K562 (cell line): ENCODE measurements at regions not wholly inside any gene's neighbourhood (a gene's known extent, or its start where the extent isn't known, plus 50 kb on each side); places are given as distances from the start of the nearest gene placed in this dataset.
A peak's percentile ranks its signal among the peaks of the same experiment; 100 is the strongest.

Experiments used
- ATAC-seq: fragments of 200-7000 bp; cut with Tn5 transposase; 3 replicates; pipeline ENCODE4 v1.9.1; 2020; ENCODE audit warnings: moderate library complexity
- BruUV-seq: library from RNA; stranded (reverse); fragments of 400-500 nt; replicated peaks from 2 replicates; lab custom pipeline; 2021; lab: Mats Ljungman, UMichigan
- CTCF ChIA-PET: fragments of 300-600 bp; formaldehyde crosslinking; extraction: SDS; loops from one replicate; lab custom pipeline; 2021; ENCODE audit warnings: low intra/inter-chr PET ratio; lab: Yijun Ruan, JAX
- POLR2A ChIA-PET: fragments of 300-600, 350-650 bp; sonication (Branson Sonifier 250); formaldehyde crosslinking; extraction: SDS; loops from one replicate; lab custom pipeline; 2021; ENCODE audit warnings: antibody characterized with exemption, inconsistent platforms; lab: Yijun Ruan, JAX
- DNase-seq, 4 experiments: peaks; one replicate each; pipeline versions ENCODE4 v3.0.0 to v3.0.0-alpha.2; 2011 to 2018; ENCODE audit warnings: low spot score in 3 of 4, mixed read lengths in 3 of 4; ENCODE audit errors: extremely low read depth in 1 of 4
- FAIRE-seq: peaks from 2 replicates; lab custom pipeline; 2011; peaks lifted over from hg19 to GRCh38; lab: Jason Lieb, UNC
- H2AFZ ChIP-seq: 2 replicates; pipeline ENCODE4 v1.6.0; 2011; ENCODE audit warnings: low read depth, low read length, control low read depth, inconsistent platforms
- H3K27ac ChIP-seq: fragments of 200-600 bp; 3 replicates; pipeline ENCODE4 v1.8.0; 2011; ENCODE audit warnings: low read depth, mild to moderate bottlenecking, control low read depth, inconsistent platforms, low read length, moderate library complexity, mixed read lengths; ENCODE audit errors: extremely low read depth
- H3K27me3 ChIP-seq, 2 experiments: fragments of 300-600 bp in 1 of 2; 2 replicates in 1 of 2; 3 replicates in 1 of 2; pipeline versions ENCODE4 v1.6.0 to v1.8.0; 2011; ENCODE audit warnings: inconsistent platforms in 2 of 2, low read length in 2 of 2, mild to moderate bottlenecking in 1 of 2, mixed read lengths in 1 of 2, moderate library complexity in 1 of 2; ENCODE audit not compliant: control insufficient read depth in 2 of 2, insufficient read depth in 2 of 2
- H3K36me3 ChIP-seq: fragments of 300-600 bp; 3 replicates; pipeline ENCODE4 v1.8.0; 2011; ENCODE audit warnings: mild to moderate bottlenecking, low read length, inconsistent platforms; ENCODE audit not compliant: control insufficient read depth, insufficient read depth
- H3K4me1 ChIP-seq, 2 experiments: fragments of 200-600 bp in 1 of 2; replicated peaks in 1 of 2; 2 replicates in 1 of 2; 3 replicates in 1 of 2; pipeline versions ENCODE4 v1.5.1 to v1.8.0; 2011; ENCODE audit warnings: inconsistent platforms in 2 of 2, low read length in 2 of 2, mild to moderate bottlenecking in 1 of 2, mixed read lengths in 1 of 2, moderate library complexity in 1 of 2; ENCODE audit not compliant: control insufficient read depth in 2 of 2, insufficient read depth in 2 of 2
- H3K4me2 ChIP-seq: 2 replicates; pipeline ENCODE4 v1.6.1; 2011; ENCODE audit warnings: low read length, control low read depth, inconsistent platforms, mixed read lengths; ENCODE audit not compliant: insufficient read depth
- H3K4me3 ChIP-seq: fragments of 200-600 bp; sonication (generic), shearing (Covaris generic); 2 replicates; pipeline ENCODE4 v1.5.1; 2016; ENCODE audit warnings: control low read depth, inconsistent platforms
- H3K79me2 ChIP-seq: fragments of 200-600 bp; 3 replicates; pipeline ENCODE4 v1.8.0; 2011; ENCODE audit warnings: low read length, inconsistent platforms; ENCODE audit not compliant: control insufficient read depth, insufficient read depth
- H3K9ac ChIP-seq, 2 experiments: 2 replicates each; pipeline versions ENCODE4 v1.6.0 to v1.6.1; 2011; ENCODE audit warnings: low read depth in 2 of 2, low read length in 2 of 2, control low read depth in 1 of 2, inconsistent platforms in 1 of 2, mild to moderate bottlenecking in 1 of 2, mixed read lengths in 1 of 2; ENCODE audit not compliant: insufficient read depth in 1 of 2
- H3K9me1 ChIP-seq: one replicate; pipeline ENCODE4 v1.6.0; 2011; ENCODE audit warnings: inconsistent platforms, mild to moderate bottlenecking, low read length, moderate library complexity; ENCODE audit not compliant: control insufficient read depth, insufficient read depth
- H3K9me3 ChIP-seq: replicated peaks from 2 replicates; pipeline ENCODE4 v1.5.1; 2011; ENCODE audit warnings: low read depth, low read length, inconsistent platforms; ENCODE audit not compliant: control insufficient read depth, insufficient read depth
- H4K20me1 ChIP-seq: replicated peaks from 2 replicates; pipeline ENCODE4 v1.6.1; 2011; ENCODE audit warnings: low read length, inconsistent platforms, mixed read lengths; ENCODE audit not compliant: control insufficient read depth, insufficient read depth
- CEBPB ChIP-seq: fragments of 450-650 bp; IDR thresholded peaks from 2 replicates; pipeline ENCODE4 v1.6.1; 2016; ENCODE audit warnings: missing genetic modification characterization, missing compliant biosample characterization
- CEBPG ChIP-seq, 3 experiments: fragments of 200-800 bp in 1 of 3; sonication (Bioruptor generic) in 1 of 3; sonication (generic) in 1 of 3; formaldehyde crosslinking in 1 of 3; IDR thresholded peaks in 2 of 3; conservative IDR thresholded peaks in 1 of 3; 2 replicates each; pipeline versions ENCODE4 v1.6.1 to v1.8.0; 2016 to 2022; ENCODE audit warnings: missing compliant biosample characterization in 2 of 3, missing genetic modification characterization in 2 of 3, mild to moderate bottlenecking in 1 of 3, missing genetic modification reagents in 1 of 3
- HDAC1 ChIP-seq, 2 experiments: fragments of 450-650 bp; IDR thresholded peaks; 2 replicates each; pipeline ENCODE4 v1.6.1; 2016 to 2017; ENCODE audit warnings: inconsistent platforms in 1 of 2, mild to moderate bottlenecking in 1 of 2, moderate library complexity in 1 of 2
- KLF13 ChIP-seq: fragments of 450-650 bp; IDR thresholded peaks from 2 replicates; pipeline ENCODE4 v1.6.1; 2016; ENCODE audit warnings: missing genetic modification characterization, low read depth, mild to moderate bottlenecking, missing compliant biosample characterization, moderate library complexity, borderline replicate concordance
- PHB ChIP-seq: fragments of 250-450 bp; sonication (Bioruptor Pico); IDR thresholded peaks from 2 replicates; pipeline ENCODE4 v1.5.0; 2021
- PPARD ChIP-seq: fragments of 250-450 bp; sonication (Bioruptor Pico); IDR thresholded peaks from 2 replicates; pipeline ENCODE4 v1.8.0; 2022; ENCODE audit warnings: inconsistent platforms, mild to moderate bottlenecking, moderate library complexity
- PTTG1 ChIP-seq: fragments of 450-650 bp; IDR thresholded peaks from 2 replicates; pipeline ENCODE4 v1.6.1; 2016; ENCODE audit warnings: low read depth, mild to moderate bottlenecking, missing genetic modification characterization, missing compliant biosample characterization
- RAD51 ChIP-seq: fragments of 450-650 bp; IDR thresholded peaks from 2 replicates; pipeline ENCODE4 v1.7.1; 2016; ENCODE audit warnings: low read depth, mild to moderate bottlenecking, borderline replicate concordance
- SIRT6 ChIP-seq: IDR thresholded peaks from one replicate; pipeline ENCODE4 v1.6.1; 2012; ENCODE audit warnings: low read depth, mild to moderate bottlenecking, control low read depth, inconsistent platforms, low read length, moderate library complexity
- TAF15 ChIP-seq: fragments of 200-400 bp; formaldehyde crosslinking; IDR thresholded peaks from 2 replicates; pipeline ENCODE4 v1.6.1; 2017; ENCODE audit warnings: mild to moderate bottlenecking, low read depth, low read length, moderate library complexity
- WGBS: fragments of 100-300 bp; shearing (Covaris generic); methylation state at CpG from one replicate; pipeline ENCODE4 v1.1.6; 2016; ENCODE audit warnings: low coverage, mixed read lengths; ENCODE audit not compliant: insufficient coverage; ENCODE audit errors: missing lambda C conversion rate; 5-methylcytosine and 5-hydroxymethylcytosine counted together
- in situ Hi-C: fragments of 300-500 bp; cut with MboI; formaldehyde crosslinking; loops from 4 replicates; pipeline ENCODE4 v1.15.0; 2018; ENCODE audit warnings: inconsistent platforms, mixed read lengths
- intact Hi-C: fragments of 100-400 bp; cut with micrococcal nuclease; formaldehyde crosslinking; loops from 2 replicates; pipeline ENCODE4 v1.14.2; 2022
- TF ChIP-seq, protein P1 (sequence below): fragments of 450-650 bp; IDR thresholded peaks from 2 replicates; pipeline ENCODE4 v1.7.1; 2018; ENCODE audit warnings: mild to moderate bottlenecking, low read depth; ENCODE audit not compliant: partially characterized antibody

DNA sequence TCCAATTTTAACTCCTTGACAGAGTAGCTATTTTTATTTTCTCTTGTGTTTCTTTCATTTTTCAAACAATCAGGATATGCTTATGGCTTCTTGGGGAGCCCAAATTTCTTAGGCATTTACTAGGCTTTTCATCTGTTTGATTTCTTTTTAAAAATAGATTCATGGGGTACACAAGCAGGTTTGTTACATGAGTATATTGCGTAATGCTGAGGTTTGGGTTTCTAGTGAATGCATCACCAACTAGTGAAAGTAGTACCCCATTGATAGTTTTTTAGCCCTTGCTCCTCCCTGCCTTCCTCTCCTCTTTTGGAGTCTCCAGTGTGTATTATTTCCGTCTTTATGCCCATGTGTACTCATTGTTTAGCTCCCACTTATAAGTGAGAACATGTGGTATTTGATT is 190.7 kb downstream of the CENPF start:
- 5% methylated on average over 2 of the region's 2 CpGs for WGBS
- CTCF ChIA-PET, result no interaction called here
- no peak overlapping the region for H3K4me2 ChIP-seq

DNA sequence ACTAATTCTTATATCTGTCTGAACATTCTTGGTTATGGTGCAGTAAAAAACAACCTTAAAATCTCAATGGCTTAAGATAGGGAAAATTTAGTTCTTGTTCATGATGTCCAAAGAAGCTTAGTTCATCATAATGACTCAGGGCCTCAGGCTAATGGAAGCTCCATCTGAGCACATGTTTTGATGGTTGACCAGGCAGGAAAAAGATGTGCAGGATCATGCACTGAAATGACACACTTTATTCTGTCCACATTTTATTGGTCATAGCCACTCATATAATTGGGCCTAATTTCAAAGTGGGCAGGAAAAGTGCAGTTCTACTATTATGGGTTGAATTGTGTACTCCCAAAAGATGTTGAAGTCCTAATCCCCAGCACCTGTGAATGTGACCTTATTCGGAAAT is 198.2 kb downstream of the CENPF start:
- ChIA-PET CTCF (no interaction called here), POLR2A (no interaction called here)
- H3K79me2 ChIP-seq, result no peaks in the 10 kb centered on the region
- H3K9me3 ChIP-seq, result no peaks in the 10 kb centered on the region
- H3K36me3 ChIP-seq, result no peaks in the 10 kb centered on the region
- no peak overlapping the region for H2AFZ ChIP-seq
- no peaks in the 10 kb centered on the region for H3K4me1 ChIP-seq
- no peak overlapping the region for H3K4me2 ChIP-seq
- H4K20me1 ChIP-seq, result no peaks in the 10 kb centered on the region
- H3K27ac ChIP-seq, result no peak overlapping the region
- in situ Hi-C loops, result no loop called here
- intact Hi-C loops, result loop anchor here (10.0 kb wide), 1 partner anchor 344 kb away; no protein-coding TSS in a partner anchor
- no peak overlapping the region for H3K4me3 ChIP-seq
- H3K9ac ChIP-seq, result no peak overlapping the region
- ATAC-seq (no peak), DNase-seq (no peak), FAIRE-seq (no peak)
- no peaks in the 10 kb centered on the region for H3K27me3 ChIP-seq
- 0% methylated on average over 1 of the region's 1 CpG for WGBS
- H3K9me1 ChIP-seq, result no peaks in the 10 kb centered on the region
- BruUV-seq, result no TSS peak
- TF ChIP-seq PPARD (CRISPR knock-in tag) (no peak), PTTG1 (tag) (no peak), SIRT6 (no peak), TAF15 (no peak), HDAC1 (IDR thresholded peaks at IDR 0.05) (no peak)
- TF ChIP-seq, protein P1, sequence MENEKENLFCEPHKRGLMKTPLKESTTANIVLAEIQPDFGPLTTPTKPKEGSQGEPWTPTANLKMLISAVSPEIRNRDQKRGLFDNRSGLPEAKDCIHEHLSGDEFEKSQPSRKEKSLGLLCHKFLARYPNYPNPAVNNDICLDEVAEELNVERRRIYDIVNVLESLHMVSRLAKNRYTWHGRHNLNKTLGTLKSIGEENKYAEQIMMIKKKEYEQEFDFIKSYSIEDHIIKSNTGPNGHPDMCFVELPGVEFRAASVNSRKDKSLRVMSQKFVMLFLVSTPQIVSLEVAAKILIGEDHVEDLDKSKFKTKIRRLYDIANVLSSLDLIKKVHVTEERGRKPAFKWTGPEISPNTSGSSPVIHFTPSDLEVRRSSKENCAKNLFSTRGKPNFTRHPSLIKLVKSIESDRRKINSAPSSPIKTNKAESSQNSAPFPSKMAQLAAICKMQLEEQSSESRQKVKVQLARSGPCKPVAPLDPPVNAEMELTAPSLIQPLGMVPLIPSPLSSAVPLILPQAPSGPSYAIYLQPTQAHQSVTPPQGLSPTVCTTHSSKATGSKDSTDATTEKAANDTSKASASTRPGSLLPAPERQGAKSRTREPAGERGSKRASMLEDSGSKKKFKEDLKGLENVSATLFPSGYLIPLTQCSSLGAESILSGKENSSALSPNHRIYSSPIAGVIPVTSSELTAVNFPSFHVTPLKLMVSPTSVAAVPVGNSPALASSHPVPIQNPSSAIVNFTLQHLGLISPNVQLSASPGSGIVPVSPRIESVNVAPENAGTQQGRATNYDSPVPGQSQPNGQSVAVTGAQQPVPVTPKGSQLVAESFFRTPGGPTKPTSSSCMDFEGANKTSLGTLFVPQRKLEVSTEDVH, result no peak

More for the DNA sequence above, 190.7 kb downstream of the CENPF start:
- Histone ChIP-seq H3K4me3 (no peak overlapping the region), H3K9me3 (no peaks in the 10 kb centered on the region; the same call in 1 of the 2 replicates), H4K20me1 (no peaks in the 10 kb centered on the region), H3K27ac (no peak overlapping the region), H3K9me1 (no peaks in the 10 kb centered on the region), H3K4me1 (no peaks in the 10 kb centered on the region), H2AFZ (no peak overlapping the region), H3K36me3 (no peaks in the 10 kb centered on the region), H3K27me3 (no peaks in the 10 kb centered on the region), H3K79me2 (no peaks in the 10 kb centered on the region), H3K9ac (no peak overlapping the region)
- TF ChIP-seq CEBPB (tag), result peak; percentile 66
- TF ChIP-seq CEBPG (CRISPR knock-in tag; IDR thresholded peaks at IDR 0.05), result no peak
- peak in 1 of 2 experiments; percentile 85; a peak in 2 of 4 replicates for TF ChIP-seq CEBPG (tag; conservative IDR thresholded peaks at IDR 0.05 in 1 of 2, IDR thresholded peaks at IDR 0.05 in 1 of 2)
- no peak for TF ChIP-seq PHB (CRISPR knock-in tag)
- TF ChIP-seq KLF13, result no peak
- no peak for TF ChIP-seq RAD51
- DNase-seq (no peak), ATAC-seq (no peak), FAIRE-seq (no peak)
- intact Hi-C loops, result no loop called here
- in situ Hi-C loops, result no loop called here
- no TSS peak for BruUV-seq
- POLR2A ChIA-PET, result no interaction called here
